Erythroblast (primary cell): ENCODE measurements at regions not wholly inside any gene's neighbourhood (a gene's known extent, or its start where the extent isn't known, plus 50 kb on each side); places are given as distances from the start of the nearest gene placed in this dataset.

Experiments used
- GATA1 ChIP-seq: IDR thresholded peaks from 2 replicates; pipeline ENCODE4 v1.6.1; 2011; ENCODE audit warnings: low read depth, mild to moderate bottlenecking, control low read depth, low read length, moderate library complexity
- POLR2A ChIP-seq: IDR thresholded peaks from 2 replicates; pipeline ENCODE4 v1.6.1; 2011; ENCODE audit warnings: mild to moderate bottlenecking, low read length

- TF ChIP-seq POLR2A (no peak), GATA1 (no peak)
These were observed 104.9 kb upstream of the FAM180A start for GRCh38 chr7:135853499-135853898.
